SW480 (cell line): ENCODE measurements at regions not wholly inside any gene's neighbourhood (a gene's known extent, or its start where the extent isn't known, plus 50 kb on each side); places are given as distances from the start of the nearest gene placed in this dataset.
"Not testable (repeated sequence)": the region's sequence is repeated elsewhere in the genome, so short reads cannot be mapped to it uniquely, and the experiment has no call there.

ENCODE experiments used
- DNase-seq: peaks from one replicate; pipeline ENCODE4 v3.0.0-alpha.2; 2016; ENCODE audit warnings: low spot score

DNA sequence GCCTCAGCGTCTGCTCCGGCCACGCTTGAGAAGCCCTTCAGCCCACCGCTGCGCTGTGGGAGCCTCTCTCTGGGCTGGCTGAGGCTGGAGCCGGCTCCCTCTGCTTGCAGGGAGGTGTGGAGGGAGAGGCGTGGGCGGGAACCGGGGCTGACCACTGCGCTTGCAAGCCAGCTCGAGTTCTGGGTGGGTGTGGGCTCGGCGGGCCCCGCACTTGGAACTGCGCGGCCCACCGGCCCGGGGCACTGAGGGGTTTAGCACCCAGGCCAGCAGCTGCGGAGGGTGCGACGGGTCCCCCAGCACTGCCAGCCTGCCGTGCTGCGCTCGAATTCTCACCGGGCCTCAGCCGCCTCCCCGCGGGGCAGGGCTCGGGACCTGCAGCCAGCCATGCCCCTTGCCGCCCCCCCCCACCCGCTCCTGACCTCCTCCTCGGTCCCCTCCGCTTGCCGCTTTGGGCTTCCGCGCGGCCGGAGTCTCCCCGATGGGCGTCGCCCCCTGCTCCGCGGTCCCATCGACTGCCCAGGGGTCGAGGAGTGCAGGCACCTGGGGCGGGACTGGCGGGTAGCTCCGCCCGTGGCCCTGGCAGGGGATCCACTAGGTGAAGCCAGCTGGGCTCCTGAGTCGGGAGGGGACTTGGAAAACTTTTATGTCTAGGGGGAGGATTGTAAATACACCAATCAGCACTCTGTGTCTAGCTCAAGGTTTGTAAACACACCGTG, 106.7 kb downstream of the RAP2B start:
- no peak for DNase-seq

DNA sequence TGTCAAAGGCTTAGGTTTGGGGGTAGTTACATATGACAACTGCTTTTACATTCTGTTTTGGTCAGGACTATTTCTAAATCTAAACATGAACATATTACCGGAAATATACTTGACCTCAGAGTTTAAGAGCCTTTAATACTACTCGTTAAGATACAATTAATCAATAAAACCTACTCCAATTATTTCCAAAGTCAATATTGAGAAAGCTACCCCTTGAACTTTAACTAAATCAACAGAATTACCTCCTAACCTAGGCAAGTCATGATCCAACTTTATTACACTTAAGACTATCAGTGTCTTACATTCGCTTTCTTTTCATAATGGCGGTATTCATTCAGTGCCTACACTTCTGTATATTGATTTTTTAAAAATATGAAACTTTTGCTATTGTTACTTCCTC, 107.7 kb downstream of the RAP2B start:
- no peak for DNase-seq

DNA sequence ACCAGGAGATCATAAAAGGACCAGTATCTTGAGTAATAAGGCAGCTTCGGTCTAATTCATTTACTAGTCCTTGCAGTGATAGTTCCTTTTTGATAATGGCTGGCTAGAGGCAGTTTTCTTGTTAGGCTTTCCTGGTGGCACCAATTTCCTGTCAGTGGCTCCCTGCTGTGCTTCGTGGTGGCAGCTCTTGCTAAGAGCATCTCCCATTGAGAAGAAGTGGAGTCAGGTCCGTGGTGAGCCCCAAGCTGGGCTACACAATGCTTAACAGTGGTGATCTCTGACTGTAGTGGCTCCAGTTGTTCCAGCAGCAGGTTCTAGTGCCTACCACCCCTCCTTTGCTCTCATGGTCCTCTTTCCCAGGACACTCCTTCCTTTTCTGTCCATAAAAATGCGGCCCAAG, 111.2 kb downstream of the RAP2B start:
- no peak for DNase-seq

DNA sequence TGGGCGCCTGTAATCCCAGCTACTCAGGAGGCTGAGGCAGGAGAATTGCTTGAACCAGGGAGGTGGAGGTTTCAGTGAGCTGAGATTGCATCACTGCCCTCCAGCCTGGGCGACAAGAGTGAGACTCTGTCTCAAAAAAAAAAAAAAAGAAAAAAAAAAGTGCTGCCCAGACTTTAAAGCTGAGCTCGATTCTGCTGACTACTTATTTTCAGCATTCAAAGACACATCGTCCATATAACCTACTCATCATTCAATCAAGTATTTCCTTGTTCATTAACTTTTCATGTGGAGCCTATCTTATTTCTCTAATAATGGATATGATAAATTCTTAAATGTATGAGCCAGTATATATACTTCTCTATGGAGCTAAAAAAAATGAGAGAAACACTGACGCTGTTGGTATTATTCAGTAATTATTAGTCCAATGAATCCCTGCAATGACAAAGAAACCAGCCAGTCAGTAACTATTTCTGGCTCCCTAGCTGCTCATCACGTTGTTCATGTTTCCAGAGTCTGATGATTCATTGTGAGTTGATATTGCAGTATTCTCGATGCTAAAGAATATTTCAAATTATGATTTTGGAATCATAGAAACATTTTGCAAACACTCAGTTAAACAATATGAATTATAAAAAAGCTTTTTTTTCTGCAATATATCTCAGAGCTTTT, 111.9 kb downstream of the RAP2B start:
- DNase-seq, result no peak

DNA sequence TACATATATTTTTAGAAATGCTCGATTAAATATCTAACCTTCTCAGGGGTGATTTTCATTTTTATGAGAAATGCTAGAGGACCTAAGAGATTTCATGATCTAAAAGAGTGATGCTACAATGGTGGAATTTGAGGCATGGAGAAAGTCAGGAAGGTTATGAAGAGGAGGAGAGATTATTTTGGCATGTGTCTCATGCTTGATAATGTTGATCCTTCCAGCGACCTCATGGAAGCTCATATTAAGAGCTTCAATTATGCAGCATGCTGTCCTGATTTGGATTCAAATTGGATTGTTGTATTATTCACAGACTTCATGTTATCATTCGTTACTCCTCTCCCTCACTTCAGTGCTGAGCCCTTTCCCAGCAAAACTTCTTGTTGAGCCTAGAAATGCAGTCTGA, 112.5 kb downstream of the RAP2B start:
- DNase-seq, result no peak

DNA sequence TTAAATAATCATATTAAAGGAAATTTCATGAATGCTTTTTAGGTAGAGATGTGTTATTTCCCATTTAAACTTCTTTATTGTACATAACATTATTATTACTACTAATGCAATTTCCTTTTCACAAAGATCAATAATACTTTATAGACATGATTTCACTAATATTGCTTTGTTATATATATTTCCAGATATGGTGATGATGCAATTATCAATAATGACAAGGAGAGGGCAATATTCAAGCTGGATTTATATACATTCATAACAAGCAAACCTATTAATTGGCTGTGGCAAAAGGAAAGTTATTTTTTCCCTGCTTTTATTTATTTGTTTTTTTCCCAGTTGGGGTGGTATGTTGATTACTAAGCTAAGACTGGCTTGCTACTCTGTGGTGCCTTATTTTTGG, 113.5 kb downstream of the RAP2B start:
- no peak for DNase-seq

DNA sequence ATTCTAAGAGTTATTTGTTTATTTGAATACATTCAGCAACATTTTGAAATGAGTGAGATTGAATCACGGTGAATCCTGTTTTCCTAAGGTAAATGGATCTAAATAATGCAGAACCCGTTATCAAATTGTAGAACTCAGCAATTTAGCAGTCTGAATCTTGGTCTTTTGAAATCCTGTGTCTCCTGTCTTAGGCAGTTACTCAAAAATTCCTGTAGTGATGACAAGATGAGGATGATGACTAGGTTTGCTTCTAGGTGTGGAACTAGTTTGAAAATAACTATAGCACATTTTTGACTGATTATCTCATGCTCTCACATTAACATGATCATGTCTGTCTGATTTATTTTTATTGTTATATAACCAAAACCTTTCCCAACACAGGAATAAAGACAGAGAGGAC, 115.0 kb downstream of the RAP2B start:
- DNase-seq, result no peak

DNA sequence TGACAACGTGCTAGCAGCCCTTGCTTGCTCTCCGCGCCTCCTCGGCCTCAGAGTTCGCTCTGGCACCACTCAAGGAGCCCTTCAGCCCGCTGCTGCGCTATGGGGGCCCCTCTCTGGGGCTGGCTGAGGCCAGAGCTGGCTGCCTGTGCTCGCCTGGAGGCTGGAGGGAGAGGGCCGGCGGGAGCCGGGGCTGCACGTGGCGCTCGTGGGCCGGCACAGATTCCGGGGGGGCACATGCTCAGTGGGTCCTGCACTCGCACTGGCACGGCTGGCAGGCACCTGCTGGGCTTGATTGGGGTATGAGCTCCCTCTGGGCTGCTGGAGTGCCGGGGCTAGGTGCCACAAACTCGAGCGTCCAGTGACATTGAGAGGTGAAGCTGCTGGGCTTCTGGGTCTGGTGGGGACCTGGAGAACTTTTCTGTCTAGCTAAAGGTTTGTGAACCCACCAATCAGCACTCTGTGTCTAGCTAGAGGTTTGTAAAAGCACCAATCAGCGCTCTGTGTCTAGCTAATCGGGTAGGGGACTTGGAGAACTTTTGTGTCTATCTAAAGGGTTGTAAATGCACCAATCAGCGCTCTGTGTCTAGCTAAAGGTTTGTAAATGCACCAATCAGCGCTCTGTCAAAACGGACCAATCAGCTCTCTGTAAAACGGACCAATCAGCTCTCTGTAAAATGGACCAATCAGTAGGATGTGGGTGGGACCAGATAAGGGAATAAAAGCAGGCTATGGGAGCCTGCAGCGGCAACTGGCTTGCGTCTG, 119.4 kb downstream of the RAP2B start:
- not testable (repeated sequence) for DNase-seq

DNA sequence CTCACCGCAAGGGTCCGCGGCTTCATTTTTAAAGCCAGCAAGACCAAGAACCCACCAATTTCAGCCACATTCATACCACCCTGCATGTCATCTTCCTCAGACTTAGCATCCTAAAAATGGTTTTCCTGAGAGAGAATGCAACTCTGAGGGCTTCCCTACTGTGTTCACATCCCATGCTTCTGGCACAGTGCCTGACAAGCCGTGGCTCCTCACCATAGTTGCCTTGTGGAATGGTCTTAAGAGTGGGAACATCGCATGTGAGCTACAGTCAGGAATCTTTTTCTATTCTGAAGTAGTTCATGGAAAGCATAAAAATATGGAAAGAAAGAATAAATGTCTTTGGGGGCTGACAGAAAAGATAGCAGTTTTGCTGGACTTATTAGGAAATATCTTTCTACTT, 120.3 kb downstream of the RAP2B start:
- DNase-seq, result no peak

DNA sequence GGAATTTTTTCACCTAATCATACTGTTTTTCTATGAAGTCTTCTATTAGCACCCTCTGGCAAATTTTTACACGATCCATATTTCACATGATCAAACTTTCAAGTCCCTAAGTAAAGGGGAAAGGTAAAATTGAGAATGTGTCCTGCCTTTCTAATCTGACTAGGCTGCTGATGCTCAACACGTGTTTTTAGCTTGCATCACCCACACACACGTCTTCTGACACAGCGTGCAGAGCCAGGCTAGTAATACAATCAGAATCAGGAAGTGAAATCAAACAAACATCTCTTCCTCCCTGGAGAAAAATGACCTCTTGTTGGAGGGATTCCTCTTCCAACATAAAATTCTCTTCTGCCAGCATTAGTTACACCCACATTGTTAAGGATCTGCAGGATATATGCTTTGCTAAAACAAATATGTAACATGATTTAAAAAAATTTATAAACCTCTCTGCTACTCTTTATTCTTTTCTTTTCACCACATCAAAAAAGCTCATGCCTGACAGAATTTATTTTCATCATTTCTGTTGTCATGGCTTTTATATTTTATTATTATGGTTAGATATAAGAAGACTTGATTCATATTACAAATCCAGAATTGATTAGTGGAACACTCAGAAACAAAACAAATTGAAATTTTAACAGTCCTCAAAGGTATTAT, 122.4 kb downstream of the RAP2B start:
- DNase-seq, result peak; percentile 76

DNA sequence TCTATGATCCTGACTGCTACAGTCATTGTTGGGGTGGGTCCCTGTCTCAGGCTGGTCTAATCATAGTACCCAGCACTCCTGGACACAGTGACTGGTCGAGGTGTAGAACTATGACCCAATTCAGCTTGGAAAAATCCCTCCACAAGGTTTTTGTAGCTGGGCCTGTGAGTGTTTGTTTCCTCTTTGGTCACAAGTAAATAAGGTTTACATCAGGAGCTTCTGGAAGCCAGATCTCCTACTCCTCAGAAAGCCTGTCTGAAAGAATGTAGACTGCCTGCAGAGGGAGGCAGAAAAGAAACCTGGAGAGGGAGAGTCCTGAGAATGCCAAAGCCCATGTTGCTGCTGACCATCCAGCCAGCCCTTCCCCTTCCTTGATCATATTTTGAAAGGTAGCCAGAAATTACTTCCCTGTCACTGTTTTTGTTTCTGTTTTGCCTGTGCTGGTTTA, 123.2 kb downstream of the RAP2B start:
- no peak for DNase-seq

DNA sequence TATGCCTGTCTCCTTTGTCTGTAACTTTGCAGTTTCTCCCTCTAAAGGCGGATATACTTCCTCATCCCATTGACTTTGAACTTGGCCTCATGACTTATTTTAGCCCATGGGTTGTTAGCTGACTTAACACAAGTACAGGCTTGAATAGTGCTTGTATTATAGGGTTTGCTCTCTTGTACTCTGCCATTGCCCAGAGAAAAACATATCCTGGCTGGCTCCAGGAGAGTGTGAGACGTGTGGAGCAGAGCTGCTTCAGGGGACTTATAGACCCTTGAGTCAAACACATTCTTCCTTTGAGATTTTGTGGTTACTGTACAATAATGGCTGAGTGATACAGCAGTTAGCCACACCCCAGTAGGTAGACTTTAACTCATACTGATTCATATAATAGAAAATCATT, 124.0 kb downstream of the RAP2B start:
- DNase-seq, result no peak

DNA sequence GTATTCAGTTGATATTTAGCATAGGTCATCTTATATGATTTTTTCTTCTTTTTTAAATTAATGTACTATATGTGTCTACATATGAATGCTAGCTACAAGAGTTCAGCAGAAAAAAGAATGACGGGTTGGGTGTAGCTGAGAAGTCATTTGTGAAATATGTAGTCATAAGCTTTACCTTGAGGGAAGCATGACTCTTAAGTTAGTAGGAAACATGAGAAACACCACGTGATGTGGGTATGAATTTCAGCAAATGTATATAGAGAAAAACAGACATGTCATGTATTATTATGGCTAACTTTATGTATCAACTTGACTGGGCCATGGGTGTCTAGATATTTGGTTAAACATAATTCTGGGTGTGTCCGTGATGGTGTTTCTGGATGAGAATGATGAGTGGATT, 125.0 kb downstream of the RAP2B start:
- DNase-seq, result no peak

DNA sequence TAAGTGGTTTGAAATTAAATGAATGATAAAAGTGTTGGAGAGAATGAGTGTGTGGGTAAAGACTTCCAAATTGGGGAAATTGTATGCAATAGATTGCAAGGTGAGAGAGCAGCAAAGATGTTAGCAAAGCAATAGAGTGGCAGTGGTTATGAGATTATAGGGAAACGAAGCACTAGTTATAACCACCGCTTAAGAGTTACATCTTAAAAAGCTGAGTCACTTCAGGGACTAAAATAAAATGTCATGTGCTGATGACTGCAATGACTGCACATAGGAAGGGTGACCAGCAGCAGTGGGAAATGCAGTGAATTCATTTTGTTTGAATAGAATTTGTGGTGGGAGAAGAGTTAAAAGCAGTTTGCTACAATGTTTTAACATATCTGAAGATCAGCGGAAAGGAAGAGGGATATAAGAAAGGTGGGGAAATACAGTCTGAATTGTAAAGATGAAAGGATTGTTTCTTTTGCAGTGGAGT, 127.3 kb downstream of the RAP2B start:
- DNase-seq, result no peak

DNA sequence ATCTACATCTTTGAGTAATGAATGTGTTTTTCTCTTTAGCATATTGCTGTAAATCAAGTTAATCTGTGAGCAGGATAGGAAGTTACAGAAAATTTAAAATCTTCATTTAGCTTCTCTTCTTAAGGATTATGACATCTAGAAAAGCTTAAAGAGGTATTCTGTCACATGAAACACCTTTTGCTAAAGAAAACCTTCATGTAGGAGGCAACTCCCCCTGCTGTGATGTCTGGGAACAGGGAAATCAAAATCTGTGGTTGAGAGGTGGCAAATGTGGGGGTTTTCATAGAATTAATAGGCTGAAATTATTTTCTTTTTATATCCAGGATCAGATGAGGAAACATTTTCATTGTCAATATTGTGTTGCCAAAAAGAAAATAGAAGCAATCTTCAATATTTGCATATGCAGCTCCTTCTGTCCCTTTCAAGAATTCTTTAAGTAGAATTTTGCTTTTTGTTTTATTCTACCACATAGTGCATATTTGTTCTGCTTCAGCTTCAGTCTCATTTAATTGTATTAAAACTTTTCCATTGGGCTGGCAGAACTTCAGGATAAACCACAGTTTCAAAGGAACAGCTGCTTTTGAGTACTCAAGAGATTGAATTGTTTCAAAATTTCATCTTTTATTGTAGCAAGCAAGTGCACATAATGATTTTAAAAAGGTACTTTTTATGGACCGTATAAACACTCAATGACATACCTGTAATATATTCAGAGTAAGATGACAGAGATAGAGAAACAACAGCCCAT, 128.4 kb downstream of the RAP2B start:
- DNase-seq, result no peak

DNA sequence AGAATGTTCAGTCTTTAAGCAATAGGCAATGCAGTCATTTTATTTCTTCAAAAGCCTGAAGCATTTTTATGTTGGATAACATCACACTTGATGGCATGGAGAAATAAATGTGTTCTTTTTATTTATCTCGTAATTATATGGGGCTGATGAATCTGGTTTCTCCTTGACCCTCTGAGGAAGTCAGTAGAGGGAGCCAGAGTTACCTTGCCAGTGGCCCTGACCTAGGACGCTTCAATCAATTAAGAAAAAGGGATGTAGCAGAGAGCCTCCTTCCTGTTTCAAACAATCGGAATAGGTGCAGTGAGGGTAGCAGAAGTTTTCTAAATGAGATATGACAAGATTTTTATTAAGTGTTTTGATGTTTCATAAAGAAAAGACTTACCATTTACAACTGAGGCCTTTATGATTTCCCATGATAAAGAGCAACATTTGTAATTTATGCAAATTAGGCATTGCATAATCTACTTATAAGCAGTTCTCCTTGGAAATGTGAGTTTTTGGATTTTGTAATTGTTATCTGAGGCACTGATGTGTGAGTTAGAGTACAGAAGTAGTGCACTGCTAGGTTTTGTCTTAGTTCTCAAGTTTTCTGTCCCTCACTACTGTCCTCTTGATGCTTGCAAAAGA, 129.1 kb downstream of the RAP2B start:
- peak; percentile 36 for DNase-seq

DNA sequence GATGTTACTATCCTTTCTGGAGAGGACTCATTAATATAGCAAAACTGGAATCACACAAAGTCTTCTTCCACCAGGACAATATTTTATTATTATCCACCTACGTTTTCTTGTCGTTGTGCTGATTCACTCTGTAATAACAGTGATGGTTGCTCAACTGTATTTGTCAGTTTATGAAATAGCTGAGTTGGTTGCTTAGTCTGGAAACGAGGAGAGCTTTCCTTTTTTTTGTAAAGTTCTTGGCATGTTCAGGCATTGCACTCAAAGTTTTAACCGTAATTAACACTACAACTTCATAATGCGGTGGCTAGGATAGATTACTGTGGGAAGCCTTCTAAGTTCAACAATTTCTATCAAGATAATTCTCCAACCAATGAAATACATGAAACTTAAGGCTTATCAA, 131.2 kb downstream of the RAP2B start:
- DNase-seq, result no peak

DNA sequence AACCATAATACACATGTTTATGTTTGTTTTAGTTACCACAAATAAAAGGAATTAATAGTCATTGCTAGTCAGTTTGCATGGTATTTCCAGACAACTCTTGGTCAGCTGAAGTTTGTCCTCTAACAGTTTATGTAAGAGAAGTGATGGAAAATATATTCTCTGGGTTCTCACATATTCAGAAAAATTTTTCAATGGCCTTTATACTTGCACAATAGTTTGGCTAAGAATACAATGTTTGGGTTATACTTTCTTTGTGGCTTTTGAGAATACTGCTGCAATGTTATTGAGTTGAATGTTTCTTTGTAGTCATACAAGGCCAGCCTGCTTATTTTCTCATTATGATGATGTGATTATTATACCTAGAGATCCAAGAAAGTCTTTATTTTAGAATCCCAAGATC, 133.9 kb downstream of the RAP2B start:
- DNase-seq, result no peak

DNA sequence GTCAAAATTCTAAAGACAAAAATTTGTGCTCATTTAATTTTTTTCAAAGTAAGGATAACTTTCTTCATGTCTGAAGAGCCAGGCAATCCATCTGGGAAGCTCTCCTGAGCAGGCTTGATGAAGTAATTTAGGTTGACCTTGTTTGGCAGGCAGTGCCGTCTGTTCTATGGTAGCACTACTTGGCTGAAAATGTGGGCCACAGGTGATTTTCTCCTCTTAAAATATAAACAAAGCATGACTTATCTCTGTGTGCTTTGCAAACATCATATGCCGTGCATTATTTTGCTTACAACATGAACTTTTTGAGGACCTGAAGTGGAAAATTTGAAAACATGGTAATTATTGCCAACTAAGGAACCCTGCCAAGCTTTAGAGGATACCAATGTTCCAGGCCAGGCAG, 143.2 kb downstream of the RAP2B start:
- no peak for DNase-seq

DNA sequence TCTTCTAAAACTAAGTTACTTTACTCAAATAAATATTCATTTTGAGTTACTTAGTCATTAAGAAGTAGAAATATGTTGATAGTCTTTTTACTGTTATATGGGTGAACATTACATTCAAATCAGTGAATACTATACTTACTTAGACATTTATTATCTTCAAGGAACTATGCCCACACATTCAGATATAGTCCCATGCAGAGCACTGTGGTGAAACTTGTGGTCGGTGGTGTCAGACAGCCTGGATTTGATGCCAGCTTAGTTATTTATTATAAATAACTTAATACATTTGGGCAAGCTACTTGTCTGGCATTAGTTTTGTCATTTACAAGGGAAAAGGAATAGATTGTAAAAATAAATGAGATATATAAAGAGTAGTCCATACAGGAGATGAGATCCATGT, 149.5 kb downstream of the RAP2B start:
- DNase-seq, result no peak

DNA sequence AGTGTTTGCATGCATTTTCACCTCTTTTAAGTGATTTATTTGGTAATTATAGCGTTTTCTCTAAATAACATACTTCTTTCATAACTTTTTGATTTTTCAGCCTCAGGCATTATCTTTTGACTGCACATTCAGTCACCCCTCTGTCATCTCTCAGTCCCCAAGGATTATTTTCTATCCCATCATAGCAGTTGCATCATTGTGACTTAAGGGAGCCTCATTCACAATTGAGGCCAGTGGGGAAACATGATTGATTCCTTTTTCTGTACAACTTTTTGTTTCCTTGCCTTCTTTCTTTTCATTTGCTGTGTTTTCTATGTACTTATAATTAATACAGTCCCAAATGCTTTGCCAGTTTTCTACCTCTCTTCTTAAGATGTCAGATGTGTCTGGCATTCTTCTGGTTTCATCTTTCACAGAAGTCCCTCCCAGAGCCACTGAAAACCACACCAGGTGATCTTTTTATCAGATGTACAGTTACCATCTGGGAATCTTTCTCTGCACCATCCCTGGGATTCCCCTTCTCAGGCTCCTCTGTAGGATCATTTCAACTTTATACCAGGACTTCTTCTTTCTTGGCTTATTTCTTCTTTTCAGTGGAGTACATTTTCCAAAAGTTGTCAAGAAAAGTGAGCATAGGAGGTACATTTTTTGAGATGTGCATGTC, 151.4 kb downstream of the RAP2B start:
- no peak for DNase-seq
